CD4-positive, alpha-beta T cell treated with Interleukin-6 for 4 hours (primary cell): ENCODE measurements at regions not wholly inside any gene's neighbourhood (a gene's known extent, or its start where the extent isn't known, plus 50 kb on each side); places are given as distances from the start of the nearest gene placed in this dataset.

Experiments
- DNase-seq: peaks from one replicate; pipeline ENCODE4 v3.0.0-alpha.2; 2020; ENCODE audit warnings: mixed read lengths

- DNase-seq: no peak
Measured at GRCh38 chr1:206411321-206411720, 59.0 kb upstream of the IKBKE start.

- no peak for DNase-seq
Measured at GRCh38 chr1:206415942-206416341, 54.3 kb upstream of the IKBKE start.

- DNase-seq: no peak
Measured at GRCh38 chr1:206417774-206418614, 52.3 kb upstream of the IKBKE start.

- DNase-seq: no peak
Measured at GRCh38 chr1:206419250-206419649, 51.0 kb upstream of the IKBKE start.

GRCh38 chr1:206419783-206420182, 50.5 kb upstream of the IKBKE start:
- no peak for DNase-seq

- DNase-seq: no peak
Measured at GRCh38 chr1:206420471-206420870, 49.8 kb upstream of the IKBKE start.
